ENCODE measurements at regions not wholly inside any gene's neighbourhood (a gene's known extent, or its start where the extent isn't known, plus 50 kb on each side); places are given as distances from the start of the nearest gene placed in this dataset.

DNA sequence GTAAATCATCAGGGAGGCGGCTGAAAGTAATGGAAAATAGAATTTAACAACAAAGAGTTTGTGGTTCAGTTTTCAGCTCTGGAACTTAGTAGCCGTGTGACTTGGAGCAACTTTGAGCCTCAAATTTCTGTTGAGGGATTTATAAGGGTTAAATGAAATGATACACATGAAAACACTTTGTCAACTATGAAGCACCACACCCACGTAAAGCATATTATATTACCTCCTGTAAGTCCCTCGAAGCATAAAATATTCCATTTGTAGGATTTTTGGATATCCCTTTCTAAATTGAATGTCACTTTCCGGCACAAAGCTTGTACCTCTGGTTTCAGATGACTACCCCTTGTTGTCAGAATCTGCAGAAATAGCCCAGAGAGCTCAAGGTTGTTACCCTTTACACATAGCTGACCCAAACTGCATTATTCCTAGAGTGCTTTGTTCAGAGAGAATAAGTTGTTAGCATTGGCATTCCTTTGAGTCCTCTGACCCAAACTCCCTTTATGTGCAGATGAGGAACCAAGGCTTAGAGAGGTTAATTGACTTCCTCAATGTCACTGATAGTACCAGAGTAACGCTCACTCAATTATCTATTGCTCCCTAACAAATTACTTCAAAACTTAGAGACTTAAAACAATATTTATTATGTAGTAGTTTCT is 187.9 kb upstream of the UMPS start:
- no peak for FAIRE-seq
- DNase-seq (ENCODE audit: insufficient read length, low spot score): no peak
- TF ChIP-seq CTCF (IDR thresholded peaks at IDR 0.05; ENCODE audit: insufficient read depth, missing control alignments): no peak

- DNase-seq (ENCODE audit: insufficient read length, low spot score) (no peak), FAIRE-seq (no peak)
- TF ChIP-seq CTCF (IDR thresholded peaks at IDR 0.05; ENCODE audit: insufficient read depth, missing control alignments): no peak
Measured at GRCh38 chr3:124545891-124546290, 184.4 kb upstream of the UMPS start.

- no peak for TF ChIP-seq CTCF (IDR thresholded peaks at IDR 0.05; ENCODE audit: insufficient read depth, missing control alignments)
- no peak for FAIRE-seq
- DNase-seq (ENCODE audit: insufficient read length, low spot score): no peak
Measured at GRCh38 chr3:124552224-124552623, 178.0 kb upstream of the UMPS start.

DNA sequence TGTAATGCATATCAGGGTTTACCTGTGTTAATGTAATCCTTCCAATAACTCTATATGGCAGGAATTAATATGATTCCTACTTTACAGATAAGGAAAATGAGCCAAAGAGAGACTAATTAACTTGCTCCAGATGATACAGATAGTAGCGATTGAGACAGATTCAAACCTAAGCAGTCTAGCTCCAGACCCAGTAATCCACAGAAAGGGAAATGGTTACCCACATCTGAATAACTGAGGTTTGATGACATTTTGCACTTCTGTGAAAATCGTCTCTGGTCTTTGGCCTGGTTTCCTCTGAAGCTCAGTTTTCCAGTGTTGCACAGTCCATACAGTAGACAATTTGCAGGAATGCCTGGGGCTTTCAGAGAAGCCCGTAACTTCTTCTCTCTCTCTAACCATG is 177.1 kb upstream of the UMPS start:
- TF ChIP-seq CTCF (IDR thresholded peaks at IDR 0.05; ENCODE audit: insufficient read depth, missing control alignments): no peak
- DNase-seq (ENCODE audit: insufficient read length, low spot score): no peak
- no peak for FAIRE-seq

DNA sequence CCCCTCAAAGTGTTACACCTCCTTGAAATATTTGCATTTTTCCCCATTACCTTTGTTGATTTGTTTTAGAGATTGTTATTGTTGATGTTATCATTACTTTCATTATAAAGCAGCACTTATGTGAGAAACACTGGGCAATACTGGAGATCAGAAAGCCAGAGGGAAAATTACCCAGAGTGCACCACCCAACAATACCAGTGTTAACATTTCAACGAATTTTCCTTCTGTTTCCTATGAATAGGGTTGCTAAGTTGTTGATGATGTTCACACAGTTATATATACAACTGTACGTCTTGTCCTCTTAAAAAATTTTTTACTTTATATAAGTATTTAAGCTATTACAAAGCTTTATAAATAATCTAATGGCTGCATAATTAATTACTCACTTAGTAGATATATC is 173.6 kb upstream of the UMPS start:
- FAIRE-seq: no peak
- TF ChIP-seq CTCF (IDR thresholded peaks at IDR 0.05; ENCODE audit: insufficient read depth, missing control alignments): no peak
- DNase-seq (ENCODE audit: insufficient read length, low spot score): no peak

GRCh38 chr3:124557433-124558232 is 172.6 kb upstream of the UMPS start:
- no peak for TF ChIP-seq CTCF (IDR thresholded peaks at IDR 0.05; ENCODE audit: insufficient read depth, missing control alignments)
- DNase-seq (ENCODE audit: insufficient read length, low spot score) (no peak), FAIRE-seq (no peak)

All from D721Med (cell line).